ENCODE measurements at regions not wholly inside any gene's neighbourhood (a gene's known extent, or its start where the extent isn't known, plus 50 kb on each side); places are given as distances from the start of the nearest gene placed in this dataset.

GRCh38 chr2:71813807-71814470, 333.7 kb downstream of the CYP26B1 start:
- TF ChIP-seq POLR2AphosphoS5 (IDR thresholded peaks at IDR 0.05; ENCODE audit: low read depth, low read length) (no peak), REST (IDR thresholded peaks at IDR 0.05; ENCODE audit: insufficient read depth in 1 of 2, low read depth in 2 of 2, low read length in 2 of 2) (no peak)
